ENCODE measurements at regions not wholly inside any gene's neighbourhood (a gene's known extent, or its start where the extent isn't known, plus 50 kb on each side); places are given as distances from the start of the nearest gene placed in this dataset.

DNA sequence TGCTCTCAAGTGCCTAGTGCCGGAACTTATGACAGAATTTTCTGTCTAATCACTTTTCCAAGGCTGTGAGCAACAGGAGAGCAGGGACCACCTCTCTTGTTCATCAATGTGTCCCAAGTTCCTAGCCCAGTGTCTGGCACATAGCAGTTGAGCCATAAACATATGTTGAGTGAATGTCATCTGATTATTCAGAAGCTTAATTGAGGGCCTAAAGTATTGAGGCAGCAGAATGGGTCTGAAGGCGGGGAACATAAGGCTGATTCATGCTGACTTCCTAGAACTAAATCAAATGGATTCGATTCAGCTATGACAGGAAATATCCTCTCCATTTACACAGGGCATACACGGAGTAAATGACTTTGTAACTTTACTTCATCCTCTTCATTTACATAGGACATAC, 438.0 kb upstream of the ZFHX3 start:
- H3K27ac ChIP-seq (ENCODE audit: extremely low read length, insufficient read depth, low read length), result no peak overlapping the region
- no peak for TF ChIP-seq CENPX (CRISPR knock-in tag; IDR thresholded peaks at IDR 0.05)
- TF ChIP-seq, protein P1, sequence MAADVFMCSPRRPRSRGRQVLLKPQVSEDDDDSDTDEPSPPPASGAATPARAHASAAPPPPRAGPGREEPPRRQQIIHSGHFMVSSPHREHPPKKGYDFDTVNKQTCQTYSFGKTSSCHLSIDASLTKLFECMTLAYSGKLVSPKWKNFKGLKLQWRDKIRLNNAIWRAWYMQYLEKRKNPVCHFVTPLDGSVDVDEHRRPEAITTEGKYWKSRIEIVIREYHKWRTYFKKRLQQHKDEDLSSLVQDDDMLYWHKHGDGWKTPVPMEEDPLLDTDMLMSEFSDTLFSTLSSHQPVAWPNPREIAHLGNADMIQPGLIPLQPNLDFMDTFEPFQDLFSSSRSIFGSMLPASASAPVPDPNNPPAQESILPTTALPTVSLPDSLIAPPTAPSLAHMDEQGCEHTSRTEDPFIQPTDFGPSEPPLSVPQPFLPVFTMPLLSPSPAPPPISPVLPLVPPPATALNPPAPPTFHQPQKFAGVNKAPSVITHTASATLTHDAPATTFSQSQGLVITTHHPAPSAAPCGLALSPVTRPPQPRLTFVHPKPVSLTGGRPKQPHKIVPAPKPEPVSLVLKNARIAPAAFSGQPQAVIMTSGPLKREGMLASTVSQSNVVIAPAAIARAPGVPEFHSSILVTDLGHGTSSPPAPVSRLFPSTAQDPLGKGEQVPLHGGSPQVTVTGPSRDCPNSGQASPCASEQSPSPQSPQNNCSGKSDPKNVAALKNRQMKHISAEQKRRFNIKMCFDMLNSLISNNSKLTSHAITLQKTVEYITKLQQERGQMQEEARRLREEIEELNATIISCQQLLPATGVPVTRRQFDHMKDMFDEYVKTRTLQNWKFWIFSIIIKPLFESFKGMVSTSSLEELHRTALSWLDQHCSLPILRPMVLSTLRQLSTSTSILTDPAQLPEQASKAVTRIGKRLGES (CRISPR knock-in tag; IDR thresholded peaks at IDR 0.05; ENCODE audit: borderline replicate concordance), result no peak
- no peak for TF ChIP-seq ZNF232 (CRISPR knock-in tag; IDR thresholded peaks at IDR 0.05; ENCODE audit: borderline replicate concordance)
- no peak for TF ChIP-seq HNRNPUL1 (IDR thresholded peaks at IDR 0.05; ENCODE audit: low read depth, low read length)
- TF ChIP-seq, protein P2, sequence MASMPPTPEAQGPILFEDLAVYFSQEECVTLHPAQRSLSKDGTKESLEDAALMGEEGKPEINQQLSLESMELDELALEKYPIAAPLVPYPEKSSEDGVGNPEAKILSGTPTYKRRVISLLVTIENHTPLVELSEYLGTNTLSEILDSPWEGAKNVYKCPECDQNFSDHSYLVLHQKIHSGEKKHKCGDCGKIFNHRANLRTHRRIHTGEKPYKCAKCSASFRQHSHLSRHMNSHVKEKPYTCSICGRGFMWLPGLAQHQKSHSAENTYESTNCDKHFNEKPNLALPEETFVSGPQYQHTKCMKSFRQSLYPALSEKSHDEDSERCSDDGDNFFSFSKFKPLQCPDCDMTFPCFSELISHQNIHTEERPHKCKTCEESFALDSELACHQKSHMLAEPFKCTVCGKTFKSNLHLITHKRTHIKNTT (CRISPR knock-in tag; IDR thresholded peaks at IDR 0.05), result no peak
- TF ChIP-seq, protein P3, sequence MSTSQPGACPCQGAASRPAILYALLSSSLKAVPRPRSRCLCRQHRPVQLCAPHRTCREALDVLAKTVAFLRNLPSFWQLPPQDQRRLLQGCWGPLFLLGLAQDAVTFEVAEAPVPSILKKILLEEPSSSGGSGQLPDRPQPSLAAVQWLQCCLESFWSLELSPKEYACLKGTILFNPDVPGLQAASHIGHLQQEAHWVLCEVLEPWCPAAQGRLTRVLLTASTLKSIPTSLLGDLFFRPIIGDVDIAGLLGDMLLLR (CRISPR knock-in tag; IDR thresholded peaks at IDR 0.05), result no peak
- TF ChIP-seq, protein P4, sequence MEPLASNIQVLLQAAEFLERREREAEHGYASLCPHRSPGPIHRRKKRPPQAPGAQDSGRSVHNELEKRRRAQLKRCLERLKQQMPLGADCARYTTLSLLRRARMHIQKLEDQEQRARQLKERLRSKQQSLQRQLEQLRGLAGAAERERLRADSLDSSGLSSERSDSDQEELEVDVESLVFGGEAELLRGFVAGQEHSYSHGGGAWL (CRISPR knock-in tag; IDR thresholded peaks at IDR 0.05), result no peak
- no peak for TF ChIP-seq TAF15 (IDR thresholded peaks at IDR 0.05; ENCODE audit: low read depth, low read length, poor library complexity, severe bottlenecking)
- in situ Hi-C loops (cut with HindIII; ENCODE audit: extremely low pct_ligation_motif_present, low pct_unique_long_range_greater_than_20kb), result no loop called here
- H3K79me2 ChIP-seq (ENCODE audit: insufficient read depth, low read length), result no peaks in the 10 kb centered on the region
- peaks cover 0 to 32% of the 10 kb centered on the region in 2 experiments; a peak in 4 of 5 replicates for H3K27me3 ChIP-seq (ENCODE audit: control insufficient read depth in 1 of 2, insufficient read depth in 2 of 2, low read length in 2 of 2)
- CTCF ChIA-PET (ENCODE audit: low intra/inter-chr PET ratio, low total read pairs), result no interaction called here
- H3K4me1 ChIP-seq (ENCODE audit: insufficient read depth, low read length), result no peaks in the 10 kb centered on the region
- H3K4me3 ChIP-seq (replicated peaks in 1 of 3; ENCODE audit: insufficient read depth in 1 of 3, low read depth in 2 of 3, low read length in 3 of 3), result no peak overlapping the region
- 5% methylated on average over 4 of the region's 4 CpGs for WGBS (ENCODE audit: low lambda C conversion rate)
- H3K9ac ChIP-seq (ENCODE audit: insufficient read depth, low read depth, low read length), result no peak overlapping the region
- H3K36me3 ChIP-seq (replicated peaks in 1 of 2; ENCODE audit: control insufficient read depth in 1 of 2, insufficient read depth in 2 of 2, low read length in 2 of 2), result no peaks in the 10 kb centered on the region
- intact Hi-C loops (cut with micrococcal nuclease; ENCODE audit: unreplicated experiment), result no loop called here
- H2AFZ ChIP-seq (ENCODE audit: low read length), result no peak overlapping the region
- DNase-seq (ENCODE audit: low spot score) (no peak), ATAC-seq (no peak), FAIRE-seq (no peak)
- no peaks in the 10 kb centered on the region for H3K9me3 ChIP-seq (ENCODE audit: low read length)
- POLR2A ChIA-PET, result no interaction called here
- H4K20me1 ChIP-seq (ENCODE audit: insufficient read depth, low read length), result no peaks in the 10 kb centered on the region
- BruUV-seq (replicated peaks), result no TSS peak
- no peak overlapping the region for H3K4me2 ChIP-seq (ENCODE audit: low read depth, low read length)

Measured in HepG2 (cell line).